Muscle of arm (tissue), 1 donor: ENCODE measurements at regions not wholly inside any gene's neighbourhood (a gene's known extent, or its start where the extent isn't known, plus 50 kb on each side); places are given as distances from the start of the nearest gene placed in this dataset.
"Not testable (repeated sequence)": the region's sequence is repeated elsewhere in the genome, so short reads cannot be mapped to it uniquely, and the experiment has no call there.

ENCODE experiments used
- DNase-seq: peaks from one replicate; pipeline ENCODE4 v3.0.0-alpha.2; 2013

DNA sequence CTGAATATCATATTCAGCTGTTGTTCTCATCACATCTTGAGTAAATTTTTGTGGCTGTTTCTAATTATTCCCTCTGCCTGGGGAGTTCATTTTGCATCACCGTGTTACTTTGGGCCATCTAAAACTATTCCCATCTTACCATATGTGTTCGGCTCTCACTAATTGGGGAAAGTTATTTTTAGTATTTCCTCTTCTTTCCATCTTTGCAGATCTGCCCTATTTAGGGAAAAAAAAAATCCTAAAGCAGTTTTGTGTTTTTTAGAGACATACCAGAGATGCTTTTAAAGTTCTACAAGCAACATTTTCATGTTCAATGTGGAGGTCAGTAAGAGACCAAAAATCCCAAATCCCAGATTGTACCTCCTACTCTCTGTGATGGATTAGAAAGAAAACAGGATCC, 111.3 kb upstream of the NDUFV2 start:
- no peak for DNase-seq

DNA sequence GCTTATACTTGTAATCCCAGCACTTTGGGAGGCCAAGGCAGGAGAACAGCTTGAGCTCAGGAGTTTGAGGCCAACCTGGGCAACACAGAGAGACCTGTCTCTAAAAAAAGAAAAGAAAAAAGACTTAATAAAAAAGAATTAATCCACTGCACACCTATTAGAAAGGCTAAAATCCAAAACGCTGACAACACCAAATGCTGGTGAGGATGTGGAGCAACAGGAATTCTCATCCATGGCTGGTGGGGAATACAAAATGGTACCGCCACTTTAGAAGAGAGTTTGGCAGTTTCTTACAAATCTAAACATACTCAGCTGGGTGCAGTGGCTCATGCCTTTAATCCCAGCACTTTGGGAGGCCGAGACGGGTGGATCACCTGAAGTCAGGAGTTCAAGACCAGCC, 110.0 kb upstream of the NDUFV2 start:
- not testable (repeated sequence) for DNase-seq

DNA sequence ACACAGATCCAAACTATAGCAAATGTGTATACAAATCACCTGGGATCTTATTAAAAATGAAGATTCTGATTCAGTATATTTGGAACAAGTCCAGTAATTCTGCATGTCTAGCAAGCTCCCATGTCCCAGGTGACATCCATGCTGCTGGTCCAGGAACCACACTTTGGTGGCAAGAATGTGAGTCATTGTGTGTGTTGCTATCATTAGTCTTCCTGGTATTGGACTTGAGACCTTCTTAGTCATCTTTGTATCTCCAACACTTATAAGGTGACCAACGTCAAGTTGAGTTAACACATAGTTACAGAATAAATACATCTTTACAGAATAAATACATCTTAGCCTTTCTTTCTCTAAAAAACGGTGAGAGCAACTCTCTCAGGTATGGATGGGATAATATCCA, 107.9 kb upstream of the NDUFV2 start:
- DNase-seq: no peak

- no peak for DNase-seq
These were observed 107.4 kb upstream of the NDUFV2 start for GRCh38 chr18:8995096-8995495.

GRCh38 chr18:8996771-8997432, 105.6 kb upstream of the NDUFV2 start:
- DNase-seq: no peak

GRCh38 chr18:8997634-8998033, 104.9 kb upstream of the NDUFV2 start:
- DNase-seq: no peak

DNA sequence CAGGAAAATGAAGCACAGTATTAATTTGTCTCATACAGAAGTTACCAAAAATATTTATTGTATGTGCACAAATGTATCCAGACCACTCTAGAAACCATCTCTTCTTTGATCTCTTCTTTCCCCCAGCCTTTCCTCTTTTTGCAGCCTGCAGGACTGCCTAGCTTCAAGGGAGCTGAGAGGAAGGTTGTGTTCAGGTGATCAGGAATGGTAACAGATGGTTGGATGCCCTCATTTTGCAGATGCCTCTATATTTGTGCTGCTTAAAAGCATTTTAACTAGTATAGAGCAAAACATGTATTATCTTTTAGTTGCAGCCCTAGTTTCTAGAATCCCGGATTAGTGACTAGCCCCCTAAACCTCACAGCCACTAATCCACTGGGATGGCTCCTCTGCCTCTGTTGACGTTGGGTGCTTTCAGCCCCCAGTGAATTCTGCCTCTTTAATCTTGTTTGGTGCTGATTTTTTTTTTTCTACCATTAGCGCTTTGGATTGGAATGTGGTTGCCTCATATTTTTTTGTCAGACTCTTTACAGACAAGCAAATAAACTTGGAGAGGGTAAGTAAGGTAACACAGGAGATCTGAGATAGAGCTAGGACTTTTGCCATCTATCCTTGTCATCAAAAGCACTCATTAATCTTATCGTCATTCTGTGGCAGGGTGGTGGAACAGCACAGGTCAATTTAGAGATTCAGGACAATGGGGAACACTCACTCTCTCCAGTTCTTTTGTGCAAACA, 103.8 kb upstream of the NDUFV2 start:
- no peak for DNase-seq

DNA sequence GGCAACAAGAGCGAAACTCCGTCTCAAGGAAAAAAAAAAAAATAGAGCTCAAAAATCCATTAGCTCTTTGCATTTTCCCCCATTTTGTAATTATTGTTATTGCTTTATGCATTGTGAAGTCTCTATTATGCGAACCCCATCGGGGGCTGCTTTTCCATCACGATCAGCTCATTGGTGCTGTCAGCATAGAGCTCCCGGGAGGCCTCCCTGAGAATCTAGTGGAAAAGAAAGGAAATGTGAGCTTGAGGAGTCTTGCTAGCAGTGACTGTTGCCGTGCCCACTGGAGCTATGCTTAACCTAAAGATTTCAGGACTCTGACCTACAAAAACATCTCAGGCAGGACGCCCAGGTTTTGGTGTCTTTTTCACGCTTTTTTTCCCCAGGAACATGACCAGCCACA, 102.6 kb upstream of the NDUFV2 start:
- no peak for DNase-seq

DNA sequence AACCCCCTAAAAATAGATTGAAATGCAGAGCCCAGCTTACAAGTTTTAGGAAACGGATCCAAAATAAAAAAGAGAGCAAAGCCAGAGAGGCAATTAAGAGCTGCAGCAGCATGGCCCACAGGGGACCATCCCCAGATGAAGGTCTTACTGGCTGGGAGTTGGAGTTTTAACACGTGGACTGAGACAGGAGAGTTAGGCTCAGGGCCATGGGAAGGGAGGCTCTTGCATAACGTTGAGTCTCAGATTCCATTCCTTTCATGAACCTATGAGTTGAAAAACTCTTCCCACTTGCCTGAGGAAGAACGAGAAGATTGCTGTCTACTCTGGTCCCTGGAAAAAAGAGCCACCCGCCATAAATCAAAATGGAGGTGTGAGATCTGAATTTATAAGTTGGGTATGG, 101.8 kb upstream of the NDUFV2 start:
- no peak for DNase-seq

GRCh38 chr18:9001209-9001608, 101.3 kb upstream of the NDUFV2 start:
- no peak for DNase-seq

DNA sequence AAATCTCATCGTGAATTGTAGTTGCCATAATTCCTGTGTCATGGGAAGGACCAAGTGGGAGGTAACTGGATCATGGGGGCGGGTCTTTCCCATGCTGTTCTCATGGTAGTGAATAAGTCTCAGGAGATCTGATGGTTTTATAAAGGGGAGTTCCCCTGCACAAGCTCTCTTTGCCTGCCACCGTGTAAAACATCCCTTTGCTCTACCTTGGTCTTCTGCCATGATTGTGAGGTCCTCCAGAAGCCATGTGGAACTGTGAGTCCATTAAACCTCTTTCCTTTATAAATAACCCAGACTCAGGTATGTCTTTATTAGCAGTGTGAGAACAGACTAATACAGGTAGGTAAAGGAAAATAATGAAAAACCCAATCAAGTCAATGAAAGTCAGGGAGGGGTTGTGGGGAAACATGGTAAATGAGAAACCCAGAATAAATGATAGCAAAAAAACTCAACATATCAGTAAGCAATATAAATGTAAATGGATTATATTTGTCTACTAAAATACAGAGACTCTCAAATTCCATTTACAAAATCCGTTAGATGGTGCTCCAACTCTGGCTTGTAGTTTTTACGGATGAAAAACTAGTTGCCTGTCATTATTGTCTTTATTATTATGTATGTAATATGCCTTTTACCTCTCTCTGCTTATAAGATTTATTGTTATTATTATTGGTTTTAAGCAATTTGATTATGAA, 98.9 kb upstream of the NDUFV2 start:
- DNase-seq: no peak

GRCh38 chr18:9004308-9004707, 98.2 kb upstream of the NDUFV2 start:
- DNase-seq: not testable (repeated sequence)

DNA sequence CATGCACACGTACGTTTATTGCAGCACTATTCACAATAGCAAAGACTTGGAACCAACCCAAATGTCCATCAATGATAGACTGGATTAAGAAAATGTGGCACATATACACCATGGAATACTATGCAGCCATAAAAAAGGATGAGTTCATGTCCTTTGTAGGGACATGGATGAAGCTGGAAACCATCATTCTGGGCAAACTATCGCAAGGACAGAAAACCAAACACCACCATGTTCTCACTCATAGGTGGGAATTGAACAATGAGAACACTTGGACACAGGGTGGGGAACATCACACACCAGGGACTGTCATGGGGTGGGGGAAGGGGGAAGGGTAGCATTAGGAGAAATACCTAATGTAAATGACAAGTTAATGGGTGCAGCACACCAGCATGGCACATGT, 94.8 kb upstream of the NDUFV2 start:
- not testable (repeated sequence) for DNase-seq

DNA sequence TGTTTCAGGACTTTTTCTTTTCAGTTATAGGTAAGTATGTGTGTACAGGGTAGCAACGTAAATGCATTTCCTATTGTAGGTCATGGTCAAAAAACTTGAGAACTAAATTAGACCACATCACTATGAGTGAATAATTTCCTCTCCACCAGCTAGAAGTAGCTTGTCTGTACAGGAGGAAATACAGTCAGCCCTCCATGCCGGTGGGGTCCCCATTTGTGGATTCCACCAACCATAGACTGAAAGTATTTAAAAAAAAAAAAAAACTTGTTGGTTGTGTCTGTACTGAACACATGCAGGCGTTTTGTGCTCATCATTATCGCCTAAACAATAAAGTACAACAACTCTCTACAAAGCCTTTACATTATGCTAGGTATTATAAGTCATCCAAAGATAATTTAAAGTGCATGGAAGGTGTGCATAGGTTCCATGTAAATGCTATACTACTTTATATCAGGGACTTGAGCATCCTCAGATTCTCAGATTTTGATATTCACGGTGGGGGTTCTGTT, 94.2 kb upstream of the NDUFV2 start:
- no peak for DNase-seq

DNA sequence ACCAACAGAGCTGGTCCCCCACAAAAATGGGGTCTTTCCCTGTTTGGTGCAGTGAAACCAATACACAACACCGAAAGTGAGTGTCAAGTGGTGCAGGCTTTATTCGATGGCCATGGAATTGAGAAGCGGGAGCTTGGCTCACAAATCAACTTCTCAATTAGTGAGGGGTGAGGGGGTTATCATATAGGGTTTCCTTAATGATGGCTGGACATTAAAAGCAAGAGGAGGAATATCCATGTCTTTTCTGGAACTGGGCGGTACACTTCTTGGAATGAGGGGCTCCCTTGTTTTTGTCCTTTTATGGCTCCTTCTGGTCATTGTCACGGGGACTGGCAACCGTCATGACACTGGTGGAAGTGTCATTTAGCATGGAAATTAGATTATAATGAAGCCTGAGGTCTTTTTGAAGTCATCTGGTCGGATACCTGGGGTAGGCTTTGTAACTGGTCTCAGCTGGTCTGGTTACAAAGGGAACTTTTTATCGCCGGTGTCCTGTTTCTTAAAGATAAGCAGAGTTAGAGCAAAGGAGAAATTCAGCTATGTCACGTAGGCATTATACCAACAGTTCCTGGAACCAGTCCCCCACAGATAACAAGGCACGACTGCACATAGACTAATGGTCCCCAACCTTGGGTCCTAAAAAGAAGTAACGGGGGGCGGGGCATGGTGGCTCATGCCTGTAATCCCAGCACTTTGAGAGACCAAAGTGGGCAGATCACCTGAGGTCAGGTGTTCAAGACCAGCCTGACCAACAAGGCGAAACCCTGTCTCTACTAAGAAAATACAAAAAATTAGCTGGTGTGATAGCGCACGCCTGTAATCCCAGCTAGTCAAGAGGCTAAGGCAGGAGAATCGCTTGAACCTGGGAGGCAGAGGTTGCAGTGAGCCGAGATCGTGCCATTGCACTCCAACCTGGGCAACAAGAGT, 93.5 kb upstream of the NDUFV2 start:
- DNase-seq: no peak

DNA sequence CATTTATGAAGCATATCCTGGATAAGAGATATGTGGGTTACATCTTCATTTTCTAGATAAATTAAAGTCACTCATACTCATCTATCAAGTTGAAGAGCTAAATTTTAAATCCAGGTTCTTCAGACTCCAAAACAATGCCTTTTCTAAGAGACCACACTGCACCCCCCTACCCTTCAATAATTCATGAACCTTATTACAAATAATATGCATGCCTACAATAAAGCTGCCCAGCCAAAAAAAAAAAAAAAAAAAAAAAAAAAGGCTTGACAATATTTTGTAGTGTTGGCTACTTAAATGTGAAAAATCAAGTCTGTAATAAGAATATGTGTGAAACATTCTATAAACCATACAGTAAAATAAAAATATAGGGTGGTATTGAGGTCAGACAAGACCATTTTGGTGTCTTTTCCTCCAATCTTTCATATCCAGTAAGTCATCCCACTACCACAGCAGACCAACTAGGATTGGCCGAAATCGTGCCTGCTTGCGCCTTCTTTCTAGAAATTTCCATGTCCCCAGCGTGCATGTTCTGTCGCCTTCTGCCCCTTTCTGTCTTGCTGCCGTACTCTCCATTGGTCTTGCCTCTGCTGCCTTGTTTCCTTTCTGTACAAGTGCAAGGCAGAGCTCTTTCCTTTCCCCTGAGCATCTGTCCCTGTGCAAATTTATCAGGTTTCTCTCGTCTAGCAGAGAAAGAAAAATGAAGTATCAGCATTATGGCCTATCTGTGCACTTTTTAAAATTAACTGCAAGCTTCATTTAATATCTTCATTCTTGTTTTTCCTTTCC, 92.6 kb upstream of the NDUFV2 start:
- DNase-seq: no peak

GRCh38 chr18:9011431-9011830, 91.1 kb upstream of the NDUFV2 start:
- DNase-seq: no peak

- DNase-seq: no peak
These were observed 88.5 kb upstream of the NDUFV2 start for GRCh38 chr18:9013926-9014373.

DNA sequence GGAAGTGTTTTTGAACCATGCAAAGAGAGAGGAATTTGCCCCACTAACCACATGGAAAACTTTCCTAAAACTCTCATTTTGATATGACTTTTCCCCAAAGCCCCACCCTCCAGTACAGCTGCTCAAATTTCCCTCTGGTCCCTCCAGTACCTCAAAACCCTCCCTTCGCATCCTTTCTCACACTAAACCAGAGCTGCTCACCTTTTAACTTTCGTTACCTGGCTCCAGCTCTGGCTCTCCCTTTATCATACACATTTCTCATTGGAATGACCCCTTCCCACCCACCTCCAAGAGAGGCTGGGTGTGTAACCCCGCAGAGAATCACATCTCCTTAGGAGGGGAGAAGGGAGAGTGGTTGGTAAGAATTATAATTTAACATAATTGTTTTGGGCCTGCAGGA, 86.8 kb upstream of the NDUFV2 start:
- no peak for DNase-seq

GRCh38 chr18:9016633-9017166, 85.8 kb upstream of the NDUFV2 start:
- DNase-seq: no peak
